HFF-Myc (cell line): ENCODE measurements at regions not wholly inside any gene's neighbourhood (a gene's known extent, or its start where the extent isn't known, plus 50 kb on each side); places are given as distances from the start of the nearest gene placed in this dataset.

Source experiments
- DNase-seq: peaks from one replicate; pipeline ENCODE4 v3.0.0-alpha.2; 2011; ENCODE audit warnings: low read depth; ENCODE audit errors: extremely low read depth
- H3K4me3 ChIP-seq: replicated peaks from 2 replicates; pipeline ENCODE4 v1.5.1; 2011; ENCODE audit warnings: low read depth, mild to moderate bottlenecking, control low read depth, low read length
- TF ChIP-seq, protein P1 (sequence below): IDR thresholded peaks from 2 replicates; pipeline ENCODE4 v1.5.1; 2012; ENCODE audit warnings: mild to moderate bottlenecking, low read depth, low read length, control low read depth; ENCODE audit errors: missing control alignments

DNA sequence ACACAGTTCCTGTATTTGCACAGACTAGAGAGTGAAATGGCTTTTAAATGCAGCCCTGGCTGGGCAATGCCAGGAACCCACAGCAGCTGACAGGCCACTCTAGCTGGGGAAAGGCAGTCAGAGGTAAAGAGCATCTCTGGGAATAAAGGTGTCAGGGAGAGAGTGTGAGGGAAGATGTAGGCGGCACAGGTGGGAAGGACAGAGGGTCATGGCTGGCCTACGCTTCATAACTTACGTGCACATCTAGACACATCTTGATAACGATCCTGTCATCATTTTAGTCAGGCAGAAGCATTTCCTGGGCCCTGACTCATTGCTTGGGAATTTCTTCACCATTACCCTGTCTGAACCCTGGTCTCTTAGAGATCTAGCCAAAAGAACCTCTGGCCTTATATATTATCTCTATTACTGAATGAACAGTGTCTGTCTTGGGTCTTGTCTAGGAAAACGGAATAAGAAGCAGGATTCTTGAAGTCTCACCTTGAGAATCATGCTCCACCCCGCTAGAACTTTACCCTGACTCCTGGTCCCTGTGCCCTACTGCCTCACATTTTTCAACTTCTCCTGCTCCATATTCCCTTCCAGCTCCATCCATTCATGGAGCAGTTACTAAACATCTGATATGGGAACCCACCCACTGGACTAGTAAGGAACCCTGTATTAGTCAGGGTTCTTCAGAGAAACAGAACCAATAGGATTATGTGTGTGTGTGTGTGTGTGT lies 106.4 kb upstream of the ELL2 start:
- TF ChIP-seq, protein P1, sequence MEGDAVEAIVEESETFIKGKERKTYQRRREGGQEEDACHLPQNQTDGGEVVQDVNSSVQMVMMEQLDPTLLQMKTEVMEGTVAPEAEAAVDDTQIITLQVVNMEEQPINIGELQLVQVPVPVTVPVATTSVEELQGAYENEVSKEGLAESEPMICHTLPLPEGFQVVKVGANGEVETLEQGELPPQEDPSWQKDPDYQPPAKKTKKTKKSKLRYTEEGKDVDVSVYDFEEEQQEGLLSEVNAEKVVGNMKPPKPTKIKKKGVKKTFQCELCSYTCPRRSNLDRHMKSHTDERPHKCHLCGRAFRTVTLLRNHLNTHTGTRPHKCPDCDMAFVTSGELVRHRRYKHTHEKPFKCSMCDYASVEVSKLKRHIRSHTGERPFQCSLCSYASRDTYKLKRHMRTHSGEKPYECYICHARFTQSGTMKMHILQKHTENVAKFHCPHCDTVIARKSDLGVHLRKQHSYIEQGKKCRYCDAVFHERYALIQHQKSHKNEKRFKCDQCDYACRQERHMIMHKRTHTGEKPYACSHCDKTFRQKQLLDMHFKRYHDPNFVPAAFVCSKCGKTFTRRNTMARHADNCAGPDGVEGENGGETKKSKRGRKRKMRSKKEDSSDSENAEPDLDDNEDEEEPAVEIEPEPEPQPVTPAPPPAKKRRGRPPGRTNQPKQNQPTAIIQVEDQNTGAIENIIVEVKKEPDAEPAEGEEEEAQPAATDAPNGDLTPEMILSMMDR: no peak
- H3K4me3 ChIP-seq: no peak overlapping the region
- DNase-seq: peak; percentile 80

- no peak for DNase-seq
- no peak overlapping the region for H3K4me3 ChIP-seq
- TF ChIP-seq, protein P1: no peak
These were observed 105.6 kb upstream of the ELL2 start for GRCh38 chr5:96067251-96067650.

DNA sequence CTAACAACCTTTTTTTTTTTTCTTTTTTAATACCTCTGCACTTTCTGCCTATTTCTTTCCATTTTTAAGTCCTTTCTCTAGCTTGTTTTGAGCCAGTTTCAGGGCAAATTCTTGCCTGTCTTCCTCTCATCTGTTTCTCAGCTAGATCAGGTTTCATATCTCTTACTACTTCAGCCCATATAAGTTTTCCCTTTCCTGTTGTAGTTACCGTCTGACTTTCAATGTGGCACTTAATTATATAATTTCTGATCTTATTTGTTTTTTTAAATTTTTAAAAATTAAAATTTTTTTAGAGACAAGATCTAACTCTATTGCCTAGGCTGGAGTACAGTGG lies 104.7 kb upstream of the ELL2 start:
- TF ChIP-seq, protein P1: no peak
- DNase-seq: no peak

GRCh38 chr5:96065685-96066385 lies 104.2 kb upstream of the ELL2 start:
- H3K4me3 ChIP-seq: no peak overlapping the region
- TF ChIP-seq, protein P1: no peak
- no peak for DNase-seq

More for the DNA sequence above, 104.7 kb upstream of the ELL2 start:
- no peak overlapping the region for H3K4me3 ChIP-seq

DNA sequence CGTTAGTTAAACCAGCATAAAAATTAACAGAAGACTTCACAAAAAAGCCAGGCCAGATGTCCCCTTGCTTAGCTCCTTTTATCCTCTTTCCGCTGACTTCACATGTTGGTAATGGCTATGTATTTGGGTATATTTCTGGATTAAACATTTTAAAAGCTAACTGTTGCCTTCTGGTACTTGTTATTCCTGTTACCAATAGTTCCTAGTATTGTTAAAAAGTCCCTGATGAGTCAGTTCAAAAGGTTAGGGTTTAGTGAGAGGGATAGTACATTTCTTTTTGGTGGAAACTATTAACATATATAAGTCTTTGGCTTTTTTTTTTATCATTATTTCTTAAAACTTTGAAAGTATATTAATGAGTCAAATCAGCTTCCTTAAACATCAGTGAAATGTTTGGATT lies 103.2 kb upstream of the ELL2 start:
- H3K4me3 ChIP-seq: no peak overlapping the region
- DNase-seq: no peak
- TF ChIP-seq, protein P1: no peak

DNA sequence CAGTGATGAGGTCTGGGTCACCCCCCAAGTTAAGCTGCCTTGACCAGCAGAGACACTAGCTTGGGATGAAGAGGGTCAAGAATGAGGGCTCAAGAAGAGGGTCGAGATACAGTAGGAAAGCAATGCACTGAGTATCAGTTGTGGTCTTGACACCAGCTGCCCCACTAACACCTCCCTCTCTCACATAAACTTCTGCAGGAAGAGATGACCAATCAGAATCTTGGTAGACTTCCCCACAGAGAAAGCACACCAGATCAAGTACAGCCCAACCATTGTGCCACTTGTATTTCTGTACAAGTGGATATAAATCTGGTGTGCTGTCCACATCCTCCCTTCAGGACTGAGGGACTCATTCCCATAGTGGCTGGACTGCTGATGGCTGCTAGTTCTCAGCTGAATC lies 101.2 kb upstream of the ELL2 start:
- no peak overlapping the region for H3K4me3 ChIP-seq
- TF ChIP-seq, protein P1: no peak
- DNase-seq: no peak

- no peak overlapping the region for H3K4me3 ChIP-seq
- no peak for DNase-seq
- TF ChIP-seq, protein P1: no peak
These were observed 96.4 kb upstream of the ELL2 start for GRCh38 chr5:96058084-96058483.
